ENCODE measurements at regions not wholly inside any gene's neighbourhood (a gene's known extent, or its start where the extent isn't known, plus 50 kb on each side); places are given as distances from the start of the nearest gene placed in this dataset.

GRCh38 chr7:57399972-57400371, 50.0 kb upstream of the ZNF716 start:
- H3K36me3 Mint-ChIP-seq: peaks cover 14% of the 10 kb centered on the region
- H3K9me3 ChIP-seq (ENCODE audit: control insufficient read depth, insufficient read depth, low read length): peaks cover 45% of the 10 kb centered on the region
- ATAC-seq (no peak), DNase-seq (no peak)
- H3K27me3 Mint-ChIP-seq (ENCODE audit: low read depth in 2 of 2): no peaks in the 10 kb centered on the region
- H3K27ac Mint-ChIP-seq: no peak overlapping the region
- no peaks in the 10 kb centered on the region for H3K4me1 Mint-ChIP-seq
- no peak for TF ChIP-seq CTCF (IDR thresholded peaks at IDR 0.05)
- H3K9me3 Mint-ChIP-seq: peaks cover 8 to 15% of the 10 kb centered on the region in 2 donors
- H3K4me3 ChIP-seq (ENCODE audit: low read length): no peak overlapping the region
- intact Hi-C loops (cut with micrococcal nuclease): no loop called here
- H3K4me3 Mint-ChIP-seq: no peak overlapping the region
- no peak overlapping the region for H3K27ac ChIP-seq (ENCODE audit: low read length)
- whole genome bisulfite sequencing (ENCODE audit: insufficient coverage): 63% methylated on average over 4 of the region's 5 CpGs
- H3K4me1 ChIP-seq (ENCODE audit: control insufficient read depth, insufficient read depth, low read length): no peaks in the 10 kb centered on the region
- H3K27me3 ChIP-seq (ENCODE audit: control insufficient read depth, insufficient read depth, low read length): no peaks in the 10 kb centered on the region
- H3K36me3 ChIP-seq (ENCODE audit: control insufficient read depth, insufficient read depth, low read length): no peaks in the 10 kb centered on the region
